ENCODE measurements at regions not wholly inside any gene's neighbourhood (a gene's known extent, or its start where the extent isn't known, plus 50 kb on each side); places are given as distances from the start of the nearest gene placed in this dataset.

GRCh38 chr6:131390322-131390721 is 182.7 kb upstream of the ARG1 start:
- DNase-seq (ENCODE audit: unreplicated experiment): no peak
- Mint-ChIP-seq H3K4me1 (ENCODE audit: insufficient read depth, unreplicated experiment) (no peaks in the 10 kb centered on the region), H3K27ac (ENCODE audit: low read depth, unreplicated experiment) (no peak overlapping the region), H3K9me3 (ENCODE audit: unreplicated experiment) (peaks cover 10% of the 10 kb centered on the region), H3K4me3 (ENCODE audit: unreplicated experiment) (no peak overlapping the region), H3K27me3 (ENCODE audit: insufficient read depth, unreplicated experiment) (no peaks in the 10 kb centered on the region), H3K36me3 (ENCODE audit: insufficient read depth, unreplicated experiment) (no peaks in the 10 kb centered on the region)
- CTCF ChIA-PET: no interaction called here
- POLR2A ChIA-PET: no interaction called here
- no peak for TF ChIP-seq CTCF (IDR thresholded peaks at IDR 0.05; ENCODE audit: unreplicated experiment)
- BruUV-seq (replicated peaks): no TSS peak
- intact Hi-C loops (cut with micrococcal nuclease): no loop called here

DNA sequence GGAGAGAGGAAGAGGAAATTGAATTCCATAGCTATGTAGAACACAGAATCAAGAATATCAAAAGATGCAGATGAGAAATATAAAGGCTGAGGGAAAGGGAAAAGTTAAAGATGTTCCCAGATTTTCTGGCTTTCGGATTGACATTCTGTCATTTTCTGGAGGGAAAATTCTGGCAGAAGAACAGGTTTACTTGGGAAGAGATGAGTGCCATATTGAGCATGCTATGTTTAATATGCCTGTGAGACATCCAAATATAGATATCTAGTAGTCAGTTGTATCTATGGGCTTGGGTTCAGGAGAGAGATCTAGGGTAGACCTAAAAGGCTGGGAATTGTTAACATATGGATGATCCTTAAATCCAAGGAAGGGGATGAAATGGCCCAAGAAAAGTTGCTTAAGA is 181.9 kb upstream of the ARG1 start:
- Mint-ChIP-seq H3K36me3 (ENCODE audit: insufficient read depth, unreplicated experiment) (no peaks in the 10 kb centered on the region), H3K4me3 (ENCODE audit: unreplicated experiment) (no peak overlapping the region), H3K4me1 (ENCODE audit: insufficient read depth, unreplicated experiment) (no peaks in the 10 kb centered on the region), H3K27me3 (ENCODE audit: insufficient read depth, unreplicated experiment) (no peaks in the 10 kb centered on the region), H3K27ac (ENCODE audit: low read depth, unreplicated experiment) (no peak overlapping the region), H3K9me3 (ENCODE audit: unreplicated experiment) (peaks cover 10% of the 10 kb centered on the region)
- DNase-seq (ENCODE audit: unreplicated experiment): no peak
- ChIA-PET POLR2A (no interaction called here), CTCF (no interaction called here)
- no peak for TF ChIP-seq CTCF (IDR thresholded peaks at IDR 0.05; ENCODE audit: unreplicated experiment)
- intact Hi-C loops (cut with micrococcal nuclease): no loop called here
- no TSS peak for BruUV-seq (replicated peaks)

DNA sequence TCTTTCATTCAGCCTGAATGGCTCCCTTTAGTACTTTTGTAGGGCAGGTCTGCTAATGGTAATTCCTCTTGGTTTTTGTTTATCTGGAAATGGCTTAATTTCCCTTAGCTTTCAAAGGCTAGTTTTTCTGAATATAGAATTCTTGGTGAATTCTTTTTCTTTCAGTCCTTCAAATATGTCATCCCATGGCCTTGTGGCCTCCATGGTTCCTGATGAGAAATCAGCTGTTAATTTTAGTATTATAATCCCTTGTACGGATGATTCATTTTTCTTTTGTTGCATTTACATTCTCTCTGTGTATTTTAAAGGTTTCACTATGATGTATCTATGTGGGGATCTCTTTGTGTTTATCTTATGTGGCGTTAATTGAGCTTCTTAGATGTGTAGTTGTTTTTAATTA is 179.6 kb upstream of the ARG1 start:
- ChIA-PET POLR2A (no interaction called here), CTCF (interaction anchor here (0.6 kb wide), 1 partner anchor 36 kb away, joined by 3 read pairs; no protein-coding TSS in a partner anchor)
- Mint-ChIP-seq H3K9me3 (ENCODE audit: unreplicated experiment) (peaks cover 17% of the 10 kb centered on the region), H3K4me3 (ENCODE audit: unreplicated experiment) (no peak overlapping the region), H3K4me1 (ENCODE audit: insufficient read depth, unreplicated experiment) (no peaks in the 10 kb centered on the region), H3K27ac (ENCODE audit: low read depth, unreplicated experiment) (no peak overlapping the region), H3K36me3 (ENCODE audit: insufficient read depth, unreplicated experiment) (no peaks in the 10 kb centered on the region), H3K27me3 (ENCODE audit: insufficient read depth, unreplicated experiment) (no peaks in the 10 kb centered on the region)
- no peak for DNase-seq (ENCODE audit: unreplicated experiment)
- TF ChIP-seq CTCF (IDR thresholded peaks at IDR 0.05; ENCODE audit: unreplicated experiment): no peak
- intact Hi-C loops (cut with micrococcal nuclease): no loop called here
- BruUV-seq (replicated peaks): no TSS peak

GRCh38 chr6:131394768-131395432 is 178.1 kb upstream of the ARG1 start:
- H3K27me3 Mint-ChIP-seq (ENCODE audit: insufficient read depth, unreplicated experiment): no peaks in the 10 kb centered on the region
- peaks cover 8% of the 10 kb centered on the region for H3K4me1 Mint-ChIP-seq (ENCODE audit: insufficient read depth, unreplicated experiment)
- BruUV-seq (replicated peaks): no TSS peak
- ChIA-PET CTCF (interaction anchor here (0.6 to 0.7 kb wide), 2 partner anchors 33 to 73 kb away, joined by 3 read pairs; no protein-coding TSS in a partner anchor), POLR2A (interaction anchor here (0.7 kb wide), 1 partner anchor 227 kb away, joined by 3 read pairs; no protein-coding TSS in a partner anchor)
- intact Hi-C loops (cut with micrococcal nuclease): no loop called here
- peaks cover 17% of the 10 kb centered on the region for H3K9me3 Mint-ChIP-seq (ENCODE audit: unreplicated experiment)
- H3K27ac Mint-ChIP-seq (ENCODE audit: low read depth, unreplicated experiment): no peak overlapping the region
- no peak overlapping the region for H3K4me3 Mint-ChIP-seq (ENCODE audit: unreplicated experiment)
- H3K36me3 Mint-ChIP-seq (ENCODE audit: insufficient read depth, unreplicated experiment): no peaks in the 10 kb centered on the region
- DNase-seq (ENCODE audit: unreplicated experiment): no peak
- TF ChIP-seq CTCF (IDR thresholded peaks at IDR 0.05; ENCODE audit: unreplicated experiment): no peak
